Calu3 (cell line): ENCODE measurements at regions not wholly inside any gene's neighbourhood (a gene's known extent, or its start where the extent isn't known, plus 50 kb on each side); places are given as distances from the start of the nearest gene placed in this dataset.
"Not testable (repeated sequence)": the region's sequence is repeated elsewhere in the genome, so short reads cannot be mapped to it uniquely, and the experiment has no call there.

Experiments
- BruUV-seq: library from RNA; stranded (reverse); fragments of 400-500 nt; replicated peaks from 2 replicates; lab custom pipeline; 2021; lab: Mats Ljungman, UMichigan
- CTCF ChIA-PET: fragments of 300-600 bp; sonication (Branson Sonifier 250); formaldehyde crosslinking; loops from one replicate; lab custom pipeline; 2022; ENCODE audit warnings: antibody characterized with exemption; lab: Charles Lee
- DNase-seq: peaks from one replicate; pipeline ENCODE4 v3.0.0; 2022
- H3K27ac Mint-ChIP-seq: one replicate; pipeline ENCODE4 v1.8.0; 2022; ENCODE audit warnings: mixed read lengths; ENCODE audit not compliant: unreplicated experiment
- H3K27me3 Mint-ChIP-seq: one replicate; pipeline ENCODE4 v1.8.0; 2022; ENCODE audit warnings: mixed read lengths; ENCODE audit not compliant: unreplicated experiment
- H3K36me3 Mint-ChIP-seq: one replicate; pipeline ENCODE4 v1.8.0; 2022; ENCODE audit warnings: mild to moderate bottlenecking, moderate library complexity, mixed read lengths; ENCODE audit not compliant: insufficient read depth, unreplicated experiment
- H3K4me1 Mint-ChIP-seq: one replicate; pipeline ENCODE4 v1.8.0; 2022; ENCODE audit warnings: mild to moderate bottlenecking, low read depth, mixed read lengths; ENCODE audit not compliant: unreplicated experiment
- H3K4me3 Mint-ChIP-seq: one replicate; pipeline ENCODE4 v1.8.0; 2022; ENCODE audit warnings: mild to moderate bottlenecking, low read depth, moderate library complexity, mixed read lengths; ENCODE audit not compliant: unreplicated experiment
- H3K9me3 Mint-ChIP-seq: one replicate; pipeline ENCODE4 v1.8.0; 2022; ENCODE audit warnings: low read depth, mixed read lengths; ENCODE audit not compliant: unreplicated experiment
- intact Hi-C: fragments of 100-400 bp; cut with micrococcal nuclease; formaldehyde crosslinking; loops from one replicate; pipeline ENCODE4 v1.10.0; 2022; ENCODE audit not compliant: unreplicated experiment
- TF ChIP-seq, protein P1 (sequence below): fragments of 200-600 bp; IDR thresholded peaks from one replicate; pipeline ENCODE4 v1.8.0; 2022; ENCODE audit warnings: antibody characterized with exemption; ENCODE audit not compliant: unreplicated experiment

DNA sequence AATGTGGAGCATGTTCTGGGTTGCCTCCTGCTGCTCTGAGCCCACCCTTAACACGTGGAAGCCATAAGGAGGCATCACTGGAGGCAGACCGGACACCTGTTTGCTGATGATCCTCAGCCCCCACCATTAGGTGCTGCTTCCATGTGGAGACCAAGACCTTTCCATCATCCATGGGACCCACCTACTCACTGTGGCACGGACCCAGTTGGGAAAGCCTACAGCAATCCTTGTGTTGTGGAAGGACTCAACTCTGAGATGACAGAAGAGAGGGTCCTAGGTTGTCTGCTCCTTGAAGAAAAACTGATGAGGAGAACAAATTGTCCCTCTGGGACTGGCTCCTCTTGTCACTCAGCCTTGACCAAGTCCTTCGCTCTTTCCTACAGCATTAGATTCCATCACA, 86.5 kb upstream of the RAB12 start:
- no peak for DNase-seq
- Mint-ChIP-seq H3K9me3 (peaks cover 2% of the 10 kb centered on the region), H3K36me3 (no peaks in the 10 kb centered on the region), H3K27ac (no peak overlapping the region), H3K4me1 (no peaks in the 10 kb centered on the region), H3K4me3 (no peak overlapping the region), H3K27me3 (peaks cover 95% of the 10 kb centered on the region)
- BruUV-seq: no TSS peak
- intact Hi-C loops: no loop called here
- TF ChIP-seq, protein P1, sequence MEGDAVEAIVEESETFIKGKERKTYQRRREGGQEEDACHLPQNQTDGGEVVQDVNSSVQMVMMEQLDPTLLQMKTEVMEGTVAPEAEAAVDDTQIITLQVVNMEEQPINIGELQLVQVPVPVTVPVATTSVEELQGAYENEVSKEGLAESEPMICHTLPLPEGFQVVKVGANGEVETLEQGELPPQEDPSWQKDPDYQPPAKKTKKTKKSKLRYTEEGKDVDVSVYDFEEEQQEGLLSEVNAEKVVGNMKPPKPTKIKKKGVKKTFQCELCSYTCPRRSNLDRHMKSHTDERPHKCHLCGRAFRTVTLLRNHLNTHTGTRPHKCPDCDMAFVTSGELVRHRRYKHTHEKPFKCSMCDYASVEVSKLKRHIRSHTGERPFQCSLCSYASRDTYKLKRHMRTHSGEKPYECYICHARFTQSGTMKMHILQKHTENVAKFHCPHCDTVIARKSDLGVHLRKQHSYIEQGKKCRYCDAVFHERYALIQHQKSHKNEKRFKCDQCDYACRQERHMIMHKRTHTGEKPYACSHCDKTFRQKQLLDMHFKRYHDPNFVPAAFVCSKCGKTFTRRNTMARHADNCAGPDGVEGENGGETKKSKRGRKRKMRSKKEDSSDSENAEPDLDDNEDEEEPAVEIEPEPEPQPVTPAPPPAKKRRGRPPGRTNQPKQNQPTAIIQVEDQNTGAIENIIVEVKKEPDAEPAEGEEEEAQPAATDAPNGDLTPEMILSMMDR: no peak
- CTCF ChIA-PET: no interaction called here

GRCh38 chr18:8525692-8526091, 83.5 kb upstream of the RAB12 start:
- H3K27me3 Mint-ChIP-seq: peaks cover 99% of the 10 kb centered on the region
- CTCF ChIA-PET: interaction anchor here (0.6 kb wide), 1 partner anchor 13 kb away, joined by 3 read pairs; no protein-coding TSS in a partner anchor
- DNase-seq: no peak

GRCh38 chr18:8526332-8526731, 82.9 kb upstream of the RAB12 start:
- H3K9me3 Mint-ChIP-seq: peaks cover 6% of the 10 kb centered on the region
- CTCF ChIA-PET: interaction anchor here (0.6 kb wide), 1 partner anchor 13 kb away, joined by 3 read pairs; no protein-coding TSS in a partner anchor
- peaks cover 99% of the 10 kb centered on the region for H3K27me3 Mint-ChIP-seq
- DNase-seq: no peak
- TF ChIP-seq, protein P1: no peak
- no peak overlapping the region for H3K4me3 Mint-ChIP-seq
- no peak overlapping the region for H3K27ac Mint-ChIP-seq
- BruUV-seq: no TSS peak
- no peaks in the 10 kb centered on the region for H3K4me1 Mint-ChIP-seq
- intact Hi-C loops: no loop called here
- no peaks in the 10 kb centered on the region for H3K36me3 Mint-ChIP-seq

More at GRCh38 chr18:8525692-8526091, 83.5 kb upstream of the RAB12 start:
- no peaks in the 10 kb centered on the region for H3K36me3 Mint-ChIP-seq
- intact Hi-C loops: no loop called here
- no peak overlapping the region for H3K27ac Mint-ChIP-seq
- no peak overlapping the region for H3K4me3 Mint-ChIP-seq
- TF ChIP-seq, protein P1: peak; percentile 35
- H3K9me3 Mint-ChIP-seq: no peaks in the 10 kb centered on the region
- BruUV-seq: no TSS peak
- H3K4me1 Mint-ChIP-seq: no peaks in the 10 kb centered on the region

- TF ChIP-seq, protein P1: no peak
- H3K27me3 Mint-ChIP-seq: peaks cover 92% of the 10 kb centered on the region
- H3K27ac Mint-ChIP-seq: no peak overlapping the region
- CTCF ChIA-PET: no interaction called here
- DNase-seq: no peak
- intact Hi-C loops: no loop called here
- peaks cover 11% of the 10 kb centered on the region for H3K9me3 Mint-ChIP-seq
- BruUV-seq: no TSS peak
- no peaks in the 10 kb centered on the region for H3K36me3 Mint-ChIP-seq
- no peak overlapping the region for H3K4me3 Mint-ChIP-seq
- no peaks in the 10 kb centered on the region for H3K4me1 Mint-ChIP-seq
These were observed 79.6 kb upstream of the RAB12 start for GRCh38 chr18:8529609-8530008.

DNA sequence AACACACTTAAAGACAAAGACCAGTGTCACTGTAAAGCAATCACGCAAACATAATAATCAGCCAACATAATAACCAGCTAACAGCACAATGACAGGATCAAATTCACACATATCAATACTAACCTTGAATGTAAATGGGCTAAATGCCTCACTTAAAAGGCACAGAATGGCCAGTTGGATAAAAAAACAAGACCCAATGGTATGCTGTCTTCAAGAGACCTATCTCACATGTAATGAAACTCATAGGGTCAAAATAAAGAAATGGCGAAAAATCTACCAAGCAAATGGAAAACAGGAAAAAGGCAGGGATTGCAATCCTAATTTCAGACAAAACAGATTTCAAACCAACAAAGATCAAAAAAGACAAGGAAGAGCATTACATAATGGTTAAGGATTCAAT, 78.2 kb upstream of the RAB12 start:
- DNase-seq, CTCF ChIA-PET, H3K36me3 Mint-ChIP-seq, intact Hi-C loops, BruUV-seq, H3K4me3 Mint-ChIP-seq, H3K4me1 Mint-ChIP-seq, H3K27ac Mint-ChIP-seq: not testable (repeated sequence)
- Mint-ChIP-seq H3K27me3 (peaks cover 88% of the 10 kb centered on the region), H3K9me3 (peaks cover 11% of the 10 kb centered on the region)
